T-helper 2 cell (primary cell): ENCODE measurements at regions not wholly inside any gene's neighbourhood (a gene's known extent, or its start where the extent isn't known, plus 50 kb on each side); places are given as distances from the start of the nearest gene placed in this dataset.
"Not testable (repeated sequence)": the region's sequence is repeated elsewhere in the genome, so short reads cannot be mapped to it uniquely, and the experiment has no call there.

Source experiments
- DNase-seq, 5 experiments: peaks; one replicate each; pipeline versions ENCODE4 v3.0.0 to v3.0.0-alpha.2; 2012 to 2022

- DNase-seq, result peak in 1 of 5 experiments; percentile 49
These were observed 60.6 kb upstream of the AKR1C1 start for GRCh38 chr10:4902571-4903011.

GRCh38 chr10:4903126-4903525, 60.1 kb upstream of the AKR1C1 start:
- not testable (repeated sequence) for DNase-seq

- not testable (repeated sequence) for DNase-seq
These were observed 59.5 kb upstream of the AKR1C1 start for GRCh38 chr10:4903675-4904074.

- peak in 1 of 5 experiments; percentile 5 for DNase-seq
These were observed 54.1 kb upstream of the AKR1C1 start for GRCh38 chr10:4909118-4909517.
